ENCODE measurements at regions not wholly inside any gene's neighbourhood (a gene's known extent, or its start where the extent isn't known, plus 50 kb on each side); places are given as distances from the start of the nearest gene placed in this dataset.

DNA sequence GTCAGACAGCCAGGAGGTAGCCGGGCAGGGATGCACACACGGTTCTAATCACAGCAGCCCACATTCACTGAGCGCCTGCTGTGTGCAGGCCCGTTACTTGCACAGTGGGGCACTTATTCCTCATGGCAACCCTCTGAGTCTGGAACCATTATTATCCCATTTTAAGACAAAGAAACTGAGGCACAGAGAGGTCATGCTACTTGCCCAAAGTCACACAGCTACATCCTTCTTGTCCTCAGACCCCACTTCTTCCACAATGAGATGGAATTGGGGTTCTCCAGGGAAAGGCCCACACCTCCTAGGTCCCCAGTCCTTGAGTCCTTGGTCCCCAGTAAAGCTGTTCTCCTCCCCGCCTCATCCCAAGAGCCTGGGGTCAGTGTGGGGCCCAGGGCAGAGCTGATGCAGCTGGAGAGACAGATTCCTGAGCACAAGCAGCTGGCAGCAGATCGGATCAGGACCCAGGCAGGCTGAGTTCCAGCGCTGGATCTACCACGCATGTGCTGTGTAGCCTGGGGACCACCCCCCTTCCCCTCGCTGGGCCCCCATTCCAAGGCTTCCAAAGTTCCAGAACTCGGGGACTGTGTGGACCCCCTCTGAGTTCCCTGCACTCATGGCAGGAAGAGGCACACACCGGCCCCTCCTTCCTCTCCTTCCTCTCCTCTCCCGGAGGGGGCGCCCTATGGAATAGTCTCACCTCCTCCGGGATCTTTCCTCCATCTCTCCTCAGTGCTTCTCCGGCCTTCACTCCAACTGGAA, 393.4 kb downstream of the MATN1 start:
- H3K27ac ChIP-seq (ENCODE audit: low read depth, low read length) = no peak overlapping the region
- no peak overlapping the region for H2AFZ ChIP-seq (ENCODE audit: low read length, unreplicated experiment)
- no peaks in the 10 kb centered on the region for H3K27me3 ChIP-seq (ENCODE audit: insufficient read depth, low read length)
- no peak overlapping the region for H3K4me3 ChIP-seq (ENCODE audit: low read depth, low read length)
- no peaks in the 10 kb centered on the region for H3K4me1 ChIP-seq (ENCODE audit: control insufficient read depth, insufficient read depth, low read length, unreplicated experiment)
- no peaks in the 10 kb centered on the region for H3K36me3 ChIP-seq (ENCODE audit: insufficient read depth, low read length)
- H3K79me2 ChIP-seq (ENCODE audit: control insufficient read depth, insufficient read depth, low read length, unreplicated experiment) = no peaks in the 10 kb centered on the region

DNA sequence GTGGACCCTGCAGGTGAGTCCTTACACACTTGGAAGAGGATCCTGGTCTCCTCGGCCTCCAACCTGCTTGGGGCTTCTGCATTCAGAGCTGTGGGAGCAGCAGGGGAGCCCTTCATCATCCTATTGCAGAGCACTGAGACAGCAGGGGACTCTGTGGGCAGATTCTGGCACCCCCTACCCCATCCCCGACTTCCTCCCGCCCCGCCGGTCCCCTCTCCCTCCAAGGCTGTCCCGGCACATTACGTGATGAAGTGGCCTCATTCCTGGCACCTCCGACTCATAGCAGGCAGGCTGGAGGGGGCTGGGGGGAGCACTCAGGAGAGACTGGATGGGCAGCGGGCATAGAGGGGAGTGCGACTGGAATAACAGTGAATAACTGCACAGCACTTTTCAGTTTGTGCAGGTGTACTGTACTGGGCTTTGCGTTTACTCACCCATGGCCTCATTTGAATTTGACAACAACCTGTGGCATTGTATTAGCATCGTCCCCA, 394.1 kb downstream of the MATN1 start:
- Histone ChIP-seq H3K36me3 (ENCODE audit: insufficient read depth, low read length) (no peaks in the 10 kb centered on the region), H3K4me3 (ENCODE audit: low read depth, low read length) (no peak overlapping the region), H3K27ac (ENCODE audit: low read depth, low read length) (no peak overlapping the region), H2AFZ (ENCODE audit: low read length, unreplicated experiment) (no peak overlapping the region), H3K4me1 (ENCODE audit: control insufficient read depth, insufficient read depth, low read length, unreplicated experiment) (no peaks in the 10 kb centered on the region), H3K79me2 (ENCODE audit: control insufficient read depth, insufficient read depth, low read length, unreplicated experiment) (no peaks in the 10 kb centered on the region), H3K27me3 (ENCODE audit: insufficient read depth, low read length) (no peaks in the 10 kb centered on the region)

DNA sequence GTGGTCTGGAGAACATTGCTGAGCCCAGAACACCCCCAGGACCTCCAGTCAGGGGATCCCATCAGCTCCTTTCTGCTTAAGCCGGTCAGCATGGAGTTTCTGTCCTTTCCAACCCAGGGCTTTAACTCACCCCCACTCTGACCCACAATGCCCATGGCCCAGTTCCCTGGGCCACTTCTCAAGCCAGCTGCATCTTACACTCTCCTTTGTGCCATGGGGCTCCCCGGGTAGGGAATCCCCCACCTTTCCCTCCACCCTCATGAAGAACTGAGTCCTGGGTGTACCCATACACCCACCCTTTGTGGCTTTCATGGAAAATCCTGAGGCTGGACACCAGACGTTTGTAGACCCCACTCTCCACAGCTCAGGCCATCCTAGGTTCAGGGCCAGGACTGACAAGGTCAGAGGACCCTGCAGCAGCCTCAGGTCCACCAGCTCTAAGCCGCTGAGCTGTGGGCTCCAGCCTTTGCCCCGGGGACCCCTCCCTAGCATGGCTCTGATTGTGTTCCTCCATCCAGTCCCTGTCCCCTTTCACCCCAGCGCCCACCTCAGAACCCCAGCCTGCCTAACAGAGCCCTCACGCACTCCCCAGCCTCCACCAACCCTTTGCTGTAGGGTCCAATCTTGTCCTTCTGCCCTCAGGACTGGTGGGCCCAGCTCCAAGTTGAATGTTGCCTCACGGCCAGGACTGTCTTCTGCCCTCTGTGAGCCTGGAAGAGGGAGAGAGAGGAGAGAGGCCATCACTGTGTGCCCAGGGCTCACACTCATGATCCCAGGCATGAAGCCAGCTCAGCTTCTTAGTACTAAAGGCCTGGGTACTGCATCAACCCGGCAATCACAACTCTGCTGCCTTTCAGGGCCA, 394.8 kb downstream of the MATN1 start:
- Histone ChIP-seq H3K36me3 (ENCODE audit: insufficient read depth, low read length) (no peaks in the 10 kb centered on the region), H3K27ac (ENCODE audit: low read depth, low read length) (no peak overlapping the region), H3K4me1 (ENCODE audit: control insufficient read depth, insufficient read depth, low read length, unreplicated experiment) (no peaks in the 10 kb centered on the region), H3K79me2 (ENCODE audit: control insufficient read depth, insufficient read depth, low read length, unreplicated experiment) (no peaks in the 10 kb centered on the region), H3K4me3 (ENCODE audit: low read depth, low read length) (no peak overlapping the region), H2AFZ (ENCODE audit: low read length, unreplicated experiment) (no peak overlapping the region), H3K27me3 (ENCODE audit: insufficient read depth, low read length) (no peaks in the 10 kb centered on the region)

DNA sequence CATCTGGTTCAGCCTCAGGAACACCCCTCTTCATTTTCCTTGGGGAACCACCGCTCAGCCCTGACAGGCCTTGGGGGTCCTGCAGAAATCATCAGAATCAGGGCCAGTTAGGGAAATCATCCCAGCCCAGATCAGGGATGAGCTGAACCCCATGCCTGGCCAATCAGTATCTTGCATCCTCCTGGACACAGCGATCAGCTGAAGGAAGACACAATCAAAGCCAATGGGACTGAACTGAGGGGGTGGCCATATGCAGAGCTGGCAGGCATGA, 395.4 kb downstream of the MATN1 start:
- Histone ChIP-seq H3K36me3 (ENCODE audit: insufficient read depth, low read length) (no peaks in the 10 kb centered on the region), H2AFZ (ENCODE audit: low read length, unreplicated experiment) (no peak overlapping the region), H3K79me2 (ENCODE audit: control insufficient read depth, insufficient read depth, low read length, unreplicated experiment) (no peaks in the 10 kb centered on the region), H3K27ac (ENCODE audit: low read depth, low read length) (no peak overlapping the region), H3K4me3 (ENCODE audit: low read depth, low read length) (no peak overlapping the region), H3K27me3 (ENCODE audit: insufficient read depth, low read length) (no peaks in the 10 kb centered on the region), H3K4me1 (ENCODE audit: control insufficient read depth, insufficient read depth, low read length, unreplicated experiment) (no peaks in the 10 kb centered on the region)

DNA sequence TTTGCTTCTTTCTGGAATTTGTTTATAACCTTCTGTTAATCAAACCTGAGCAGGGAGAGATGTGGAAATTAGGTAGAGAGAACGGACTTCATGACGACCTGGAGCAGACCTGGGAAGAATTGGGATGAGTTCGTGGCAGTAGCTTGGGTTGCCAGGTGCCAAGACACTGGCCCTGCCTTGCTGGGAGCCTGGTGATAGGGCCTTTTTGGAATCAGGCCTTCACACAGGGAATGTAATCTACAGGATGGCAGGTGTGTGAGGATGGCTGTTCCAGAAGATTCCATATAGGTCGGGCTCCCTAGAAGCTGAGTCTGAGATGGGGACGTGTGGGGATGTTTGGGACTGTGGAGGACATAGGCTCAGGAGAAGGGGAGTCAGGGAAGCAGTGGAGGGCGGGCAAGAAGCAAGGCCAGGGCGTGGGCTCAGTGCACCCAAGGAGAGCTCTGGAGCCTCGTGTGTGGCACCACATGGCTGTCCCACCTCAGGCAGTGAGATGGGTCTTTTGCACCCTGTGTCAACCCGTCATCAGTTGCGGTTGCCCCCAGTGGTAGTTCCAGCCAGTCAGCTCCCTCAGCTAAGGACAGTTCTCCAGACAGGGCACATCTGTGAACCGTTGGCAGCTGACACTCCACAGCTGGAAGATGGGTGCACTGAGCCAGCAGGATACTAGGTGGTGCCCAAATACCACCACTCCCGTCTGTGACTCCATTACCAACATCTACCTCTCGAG, 395.9 kb downstream of the MATN1 start:
- Histone ChIP-seq H3K27ac (ENCODE audit: low read depth, low read length) (no peak overlapping the region), H3K4me3 (ENCODE audit: low read depth, low read length) (no peak overlapping the region), H3K4me1 (ENCODE audit: control insufficient read depth, insufficient read depth, low read length, unreplicated experiment) (no peaks in the 10 kb centered on the region), H2AFZ (ENCODE audit: low read length, unreplicated experiment) (no peak overlapping the region), H3K36me3 (ENCODE audit: insufficient read depth, low read length) (no peaks in the 10 kb centered on the region), H3K79me2 (ENCODE audit: control insufficient read depth, insufficient read depth, low read length, unreplicated experiment) (no peaks in the 10 kb centered on the region), H3K27me3 (ENCODE audit: insufficient read depth, low read length) (no peaks in the 10 kb centered on the region)

DNA sequence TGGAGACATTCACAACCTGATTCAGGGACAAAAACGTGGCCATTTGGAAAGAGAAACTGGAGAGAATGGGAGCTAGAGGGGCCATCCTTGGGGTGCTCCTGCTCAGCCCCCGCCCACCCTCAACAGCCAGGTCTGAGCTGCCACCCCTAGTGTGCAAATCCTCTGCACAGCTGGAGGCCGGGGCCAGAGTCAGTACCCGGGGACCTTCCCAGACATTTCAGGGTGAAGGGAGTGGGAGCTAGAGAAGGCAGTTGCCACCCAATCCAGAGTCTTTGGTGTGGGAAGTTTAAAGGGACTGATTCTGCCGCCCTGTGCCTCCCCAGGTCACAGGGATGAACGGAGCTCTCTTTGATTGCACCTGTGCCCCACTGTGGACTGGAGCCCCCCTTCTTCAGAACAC, 397.4 kb downstream of the MATN1 start:
- H3K4me1 ChIP-seq (ENCODE audit: control insufficient read depth, insufficient read depth, low read length, unreplicated experiment) = no peaks in the 10 kb centered on the region
- no peaks in the 10 kb centered on the region for H3K79me2 ChIP-seq (ENCODE audit: control insufficient read depth, insufficient read depth, low read length, unreplicated experiment)
- no peak overlapping the region for H3K27ac ChIP-seq (ENCODE audit: low read depth, low read length)
- no peak overlapping the region for H2AFZ ChIP-seq (ENCODE audit: low read length, unreplicated experiment)
- H3K4me3 ChIP-seq (ENCODE audit: low read depth, low read length) = no peak overlapping the region
- H3K36me3 ChIP-seq (ENCODE audit: insufficient read depth, low read length) = no peaks in the 10 kb centered on the region
- H3K27me3 ChIP-seq (ENCODE audit: insufficient read depth, low read length) = no peaks in the 10 kb centered on the region

DNA sequence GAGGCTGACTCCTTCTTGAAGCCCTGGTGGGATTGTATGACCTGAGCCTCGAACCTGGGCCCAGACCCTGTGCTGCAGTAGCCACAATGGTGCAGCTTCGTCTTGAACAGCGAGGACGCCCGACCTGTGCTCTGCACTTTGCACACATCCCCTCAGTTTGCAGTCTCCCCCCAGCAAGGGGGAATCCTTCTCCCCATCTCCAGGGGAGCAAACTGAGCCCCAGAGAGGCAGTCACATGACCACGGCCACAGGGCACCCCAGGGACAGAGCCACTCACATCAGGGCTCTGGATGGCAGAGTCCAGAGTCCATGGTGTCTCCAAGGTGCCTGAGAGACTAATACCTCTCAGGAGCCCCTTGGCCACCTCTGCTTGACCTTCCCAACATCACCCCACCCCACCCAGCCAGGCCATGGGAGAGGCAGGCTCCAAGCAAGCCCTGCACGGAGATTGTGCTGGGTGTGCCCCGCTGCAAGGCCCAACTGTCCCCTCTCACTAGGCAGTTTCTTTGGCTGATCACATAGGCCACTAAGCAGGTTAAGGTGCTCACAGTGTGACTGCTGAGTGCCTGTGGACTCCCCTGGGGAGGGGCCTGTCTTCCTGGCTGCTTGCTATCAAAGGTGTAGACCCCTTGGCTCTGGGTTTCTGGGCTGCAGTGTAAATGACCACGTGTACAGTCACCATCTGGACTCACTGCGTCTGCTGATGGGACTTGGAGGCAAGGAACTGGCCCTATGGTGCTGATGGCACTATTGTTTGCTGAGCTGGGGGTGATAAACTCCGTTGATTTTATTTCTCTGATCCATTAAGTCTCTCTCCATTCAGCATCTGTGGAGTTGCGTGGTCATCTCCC, 398.1 kb downstream of the MATN1 start:
- Histone ChIP-seq H3K4me1 (ENCODE audit: control insufficient read depth, insufficient read depth, low read length, unreplicated experiment) (no peaks in the 10 kb centered on the region), H3K27me3 (ENCODE audit: insufficient read depth, low read length) (no peaks in the 10 kb centered on the region), H3K27ac (ENCODE audit: low read depth, low read length) (no peak overlapping the region)

DNA sequence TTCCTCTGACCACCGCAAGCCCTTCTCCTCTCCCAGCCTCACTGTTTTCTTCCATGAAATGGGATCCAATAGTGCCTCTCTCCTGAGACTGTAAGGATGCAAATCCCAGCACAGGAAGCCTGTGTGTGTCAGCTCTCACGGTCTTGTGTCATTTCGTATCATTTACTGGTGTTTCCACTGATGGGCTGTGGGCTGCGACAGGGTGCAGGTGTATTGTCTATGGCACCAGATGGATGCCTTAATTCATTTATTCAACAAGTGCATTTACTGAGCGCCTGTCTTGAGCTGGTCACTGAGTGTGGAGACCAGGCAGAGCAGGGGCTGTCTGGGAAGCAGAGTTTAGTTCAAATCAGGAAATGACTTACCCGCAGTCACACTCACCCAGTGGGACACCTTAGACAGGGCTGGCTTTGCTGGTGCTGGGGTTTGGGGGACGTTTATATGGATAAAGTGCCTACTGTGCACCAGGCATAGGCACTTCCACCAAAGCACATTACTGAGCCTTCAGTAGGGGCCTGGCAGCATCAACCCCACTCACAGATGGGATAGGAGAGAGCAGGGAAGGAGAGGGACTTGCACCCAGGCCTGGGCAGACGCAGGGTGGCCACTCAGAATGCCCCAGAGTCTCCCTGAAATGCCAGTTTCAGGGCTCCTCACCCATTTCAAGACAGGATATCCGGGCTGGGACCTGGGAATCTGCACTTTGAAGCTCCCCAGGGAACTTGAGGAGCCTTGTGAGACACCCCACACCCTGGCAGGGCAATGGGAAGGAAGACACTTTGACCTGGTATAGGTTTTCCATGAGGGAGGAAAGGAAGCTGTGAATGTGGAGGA, 398.9 kb downstream of the MATN1 start:
- H3K27me3 ChIP-seq (ENCODE audit: insufficient read depth, low read length) = no peaks in the 10 kb centered on the region
- no peaks in the 10 kb centered on the region for H3K4me1 ChIP-seq (ENCODE audit: control insufficient read depth, insufficient read depth, low read length, unreplicated experiment)
- no peaks in the 10 kb centered on the region for H3K36me3 ChIP-seq (ENCODE audit: insufficient read depth, low read length)
- no peak overlapping the region for H2AFZ ChIP-seq (ENCODE audit: low read length, unreplicated experiment)
- no peak overlapping the region for H3K27ac ChIP-seq (ENCODE audit: low read depth, low read length)
- no peak overlapping the region for H3K4me3 ChIP-seq (ENCODE audit: low read depth, low read length)
- no peaks in the 10 kb centered on the region for H3K79me2 ChIP-seq (ENCODE audit: control insufficient read depth, insufficient read depth, low read length, unreplicated experiment)

More for the DNA sequence above, 398.1 kb downstream of the MATN1 start:
- Histone ChIP-seq H3K79me2 (ENCODE audit: control insufficient read depth, insufficient read depth, low read length, unreplicated experiment) (no peaks in the 10 kb centered on the region), H3K4me3 (ENCODE audit: low read depth, low read length) (no peak overlapping the region), H2AFZ (ENCODE audit: low read length, unreplicated experiment) (no peak overlapping the region), H3K36me3 (ENCODE audit: insufficient read depth, low read length) (no peaks in the 10 kb centered on the region)

DNA sequence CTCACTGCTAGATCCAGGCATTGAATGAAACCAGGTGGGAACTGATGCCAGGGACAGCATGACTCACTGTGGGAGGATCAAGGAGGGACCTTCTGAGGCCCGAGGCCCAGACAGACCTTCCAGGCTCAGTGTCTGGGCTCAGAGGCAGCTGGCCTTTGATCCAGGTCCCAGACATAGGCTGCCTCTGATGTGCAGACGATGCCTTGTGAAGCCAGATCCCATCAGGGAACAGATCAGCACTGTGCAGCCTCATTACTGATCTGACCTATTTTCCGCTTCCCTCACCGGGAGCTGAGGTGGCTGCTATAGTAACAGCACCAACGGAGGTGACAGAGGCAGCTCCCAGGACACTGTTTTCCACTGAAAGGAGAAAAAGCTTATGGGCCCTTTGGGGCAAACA, 399.5 kb downstream of the MATN1 start:
- H3K4me1 ChIP-seq (ENCODE audit: control insufficient read depth, insufficient read depth, low read length, unreplicated experiment) = no peaks in the 10 kb centered on the region
- H3K4me3 ChIP-seq (ENCODE audit: low read depth, low read length) = no peak overlapping the region
- no peaks in the 10 kb centered on the region for H3K79me2 ChIP-seq (ENCODE audit: control insufficient read depth, insufficient read depth, low read length, unreplicated experiment)
- no peak overlapping the region for H2AFZ ChIP-seq (ENCODE audit: low read length, unreplicated experiment)
- no peaks in the 10 kb centered on the region for H3K36me3 ChIP-seq (ENCODE audit: insufficient read depth, low read length)
- H3K27me3 ChIP-seq (ENCODE audit: insufficient read depth, low read length) = no peaks in the 10 kb centered on the region
- H3K27ac ChIP-seq (ENCODE audit: low read depth, low read length) = no peak overlapping the region

All from ACC112 (cell line).